AG09319 (cell line): ENCODE measurements at regions not wholly inside any gene's neighbourhood (a gene's known extent, or its start where the extent isn't known, plus 50 kb on each side); places are given as distances from the start of the nearest gene placed in this dataset.

ENCODE experiments used
- DNase-seq: peaks from one replicate; pipeline ENCODE4 v3.0.0-alpha.2; 2010; ENCODE audit warnings: low read depth; ENCODE audit errors: extremely low read depth
- TF ChIP-seq, protein P1 (sequence below): IDR thresholded peaks from 2 replicates; pipeline ENCODE4 v1.5.1; 2011; ENCODE audit warnings: low read depth, mild to moderate bottlenecking, inconsistent platforms, low read length, moderate library complexity

DNA sequence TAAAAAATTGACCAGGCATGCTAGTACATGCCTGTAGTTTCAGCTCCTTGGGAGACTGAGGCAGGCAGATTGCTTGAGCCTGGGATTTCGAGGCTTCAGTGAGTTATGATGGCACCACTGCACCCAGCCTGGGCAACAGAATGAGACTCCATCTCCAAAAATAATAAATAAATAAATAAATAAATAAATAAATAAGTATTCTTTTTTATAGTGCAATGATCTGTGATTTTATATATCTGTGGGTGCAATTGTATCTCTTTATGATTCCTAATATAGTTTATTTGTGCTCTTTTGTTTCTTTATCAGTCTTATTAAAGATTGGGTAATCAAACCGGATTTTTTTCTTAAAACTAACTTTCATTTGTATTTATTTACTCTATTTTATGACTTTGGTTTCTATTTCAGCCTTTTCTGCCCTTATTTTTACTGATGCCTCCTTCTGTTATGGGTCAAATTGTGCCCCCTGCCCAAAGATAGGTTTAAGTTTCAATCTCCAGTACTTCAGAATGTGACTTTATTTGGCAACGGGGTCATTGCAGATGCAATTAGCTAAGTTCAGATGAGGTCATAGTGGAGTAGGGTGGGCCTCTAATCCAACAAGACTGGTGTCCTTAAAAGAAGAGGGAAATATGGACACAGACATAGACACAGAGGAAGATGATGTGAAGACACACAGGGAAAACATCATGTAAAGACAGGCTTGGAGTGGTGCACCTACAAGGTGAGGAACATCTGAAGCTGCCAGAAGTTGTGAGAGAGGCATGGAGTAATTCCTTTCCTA lies 74.9 kb upstream of the CDC42BPA start:
- DNase-seq: no peak
- TF ChIP-seq, protein P1, sequence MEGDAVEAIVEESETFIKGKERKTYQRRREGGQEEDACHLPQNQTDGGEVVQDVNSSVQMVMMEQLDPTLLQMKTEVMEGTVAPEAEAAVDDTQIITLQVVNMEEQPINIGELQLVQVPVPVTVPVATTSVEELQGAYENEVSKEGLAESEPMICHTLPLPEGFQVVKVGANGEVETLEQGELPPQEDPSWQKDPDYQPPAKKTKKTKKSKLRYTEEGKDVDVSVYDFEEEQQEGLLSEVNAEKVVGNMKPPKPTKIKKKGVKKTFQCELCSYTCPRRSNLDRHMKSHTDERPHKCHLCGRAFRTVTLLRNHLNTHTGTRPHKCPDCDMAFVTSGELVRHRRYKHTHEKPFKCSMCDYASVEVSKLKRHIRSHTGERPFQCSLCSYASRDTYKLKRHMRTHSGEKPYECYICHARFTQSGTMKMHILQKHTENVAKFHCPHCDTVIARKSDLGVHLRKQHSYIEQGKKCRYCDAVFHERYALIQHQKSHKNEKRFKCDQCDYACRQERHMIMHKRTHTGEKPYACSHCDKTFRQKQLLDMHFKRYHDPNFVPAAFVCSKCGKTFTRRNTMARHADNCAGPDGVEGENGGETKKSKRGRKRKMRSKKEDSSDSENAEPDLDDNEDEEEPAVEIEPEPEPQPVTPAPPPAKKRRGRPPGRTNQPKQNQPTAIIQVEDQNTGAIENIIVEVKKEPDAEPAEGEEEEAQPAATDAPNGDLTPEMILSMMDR: no peak

DNA sequence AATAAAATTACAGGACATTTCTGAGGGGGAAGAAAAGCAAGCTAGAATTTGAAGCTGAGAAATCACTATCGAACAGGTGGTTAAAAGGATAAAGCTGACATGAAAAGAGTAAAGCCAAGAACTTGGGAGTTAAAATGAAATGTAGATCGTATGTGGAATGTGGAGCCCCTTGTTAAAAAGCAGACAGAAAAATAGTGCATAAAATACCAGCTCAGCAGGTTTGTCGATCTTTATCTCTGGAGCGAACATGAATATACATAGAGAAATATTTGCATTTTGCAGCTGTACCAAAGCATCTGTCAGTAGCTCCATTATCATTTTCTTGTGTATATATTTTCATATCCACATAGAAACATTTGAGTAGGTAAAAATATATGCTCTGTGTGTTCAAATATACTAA lies 73.6 kb upstream of the CDC42BPA start:
- no peak for DNase-seq
- TF ChIP-seq, protein P1: no peak

DNA sequence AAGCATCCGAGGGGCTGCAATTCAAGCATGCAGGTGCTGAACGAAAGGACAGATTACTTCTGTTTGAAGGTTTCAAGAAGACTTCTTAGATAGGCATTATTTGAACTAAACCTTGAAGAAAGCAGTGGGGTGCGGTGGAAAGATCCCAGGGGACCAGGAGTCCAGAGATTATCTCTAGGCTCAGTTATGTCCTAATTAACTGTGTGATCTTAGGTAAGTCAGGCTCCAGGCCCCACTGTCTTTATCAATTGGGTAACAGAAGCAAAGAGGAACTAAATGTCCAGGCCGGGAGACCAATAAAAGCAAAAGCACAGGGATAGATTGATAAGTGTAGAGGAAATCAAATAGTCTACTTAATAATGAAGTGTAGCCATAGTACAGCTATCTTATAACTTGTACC lies 72.9 kb upstream of the CDC42BPA start:
- TF ChIP-seq, protein P1: no peak
- DNase-seq: no peak

DNA sequence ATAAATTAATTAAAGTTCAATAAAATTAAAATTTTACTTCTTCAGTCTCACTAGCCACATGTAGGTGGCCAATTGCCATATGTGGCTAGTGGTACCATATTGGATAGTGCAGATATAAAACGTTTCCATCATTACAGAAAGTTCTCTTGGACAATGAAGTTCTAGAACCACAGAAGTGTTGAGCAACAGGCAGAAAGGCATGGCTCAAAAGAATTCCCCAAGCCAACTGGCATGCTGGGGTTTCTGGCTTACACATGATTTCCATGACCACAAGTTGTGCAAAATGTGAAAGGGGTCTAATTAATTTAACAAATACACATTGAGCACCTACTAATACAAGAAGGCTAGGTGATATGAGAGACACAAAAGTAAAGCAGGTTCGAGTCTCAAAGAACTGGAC lies 72.2 kb upstream of the CDC42BPA start:
- TF ChIP-seq, protein P1: no peak
- DNase-seq: no peak

GRCh38 chr1:227388214-227389168 lies 70.2 kb upstream of the CDC42BPA start:
- no peak for DNase-seq
- TF ChIP-seq, protein P1: no peak

- TF ChIP-seq, protein P1: no peak
- no peak for DNase-seq
These were observed 61.2 kb upstream of the CDC42BPA start for GRCh38 chr1:227379555-227379892.

DNA sequence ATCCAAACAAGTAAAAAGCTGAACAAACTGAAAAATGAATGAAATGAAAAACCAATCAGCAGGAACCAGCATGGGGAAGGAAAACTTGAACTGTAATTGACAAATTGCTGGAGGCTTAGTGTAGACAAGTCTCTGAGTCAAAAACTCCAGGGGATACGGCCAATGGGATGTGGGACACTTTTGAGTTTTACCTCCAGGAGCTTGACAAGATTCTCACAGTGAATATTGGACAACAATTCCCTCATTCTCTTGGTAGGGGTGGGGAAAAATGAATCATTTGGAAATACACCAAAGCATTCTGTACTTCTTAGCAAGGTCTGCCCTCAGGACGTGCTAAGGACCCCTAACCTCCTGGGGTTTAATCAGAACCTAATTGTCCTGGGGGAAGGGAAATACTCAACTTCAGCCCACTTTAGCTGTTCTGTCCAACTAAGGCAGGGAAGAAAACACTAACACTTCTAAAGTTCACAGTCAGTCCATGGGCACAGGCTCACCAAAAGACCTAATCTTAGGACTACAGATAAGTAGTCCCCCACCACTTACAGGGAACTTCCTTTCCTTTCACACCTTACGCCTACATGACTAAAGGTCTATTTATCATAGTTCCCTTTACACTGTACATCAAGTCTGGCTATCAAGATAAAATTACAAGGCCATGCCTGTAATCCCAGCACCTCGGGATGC lies 60.7 kb upstream of the CDC42BPA start:
- TF ChIP-seq, protein P1: no peak
- no peak for DNase-seq
